GM19035 (cell line): ENCODE measurements at regions not wholly inside any gene's neighbourhood (a gene's known extent, or its start where the extent isn't known, plus 50 kb on each side); places are given as distances from the start of the nearest gene placed in this dataset.
A peak's percentile ranks its signal among the peaks of the same experiment; 100 is the strongest.

Experiments
- ATAC-seq: cut with Tn5 transposase; IDR thresholded peaks from one replicate; pipeline ENCODE4 v1.9.1; 2021; ENCODE audit not compliant: unreplicated experiment

DNA sequence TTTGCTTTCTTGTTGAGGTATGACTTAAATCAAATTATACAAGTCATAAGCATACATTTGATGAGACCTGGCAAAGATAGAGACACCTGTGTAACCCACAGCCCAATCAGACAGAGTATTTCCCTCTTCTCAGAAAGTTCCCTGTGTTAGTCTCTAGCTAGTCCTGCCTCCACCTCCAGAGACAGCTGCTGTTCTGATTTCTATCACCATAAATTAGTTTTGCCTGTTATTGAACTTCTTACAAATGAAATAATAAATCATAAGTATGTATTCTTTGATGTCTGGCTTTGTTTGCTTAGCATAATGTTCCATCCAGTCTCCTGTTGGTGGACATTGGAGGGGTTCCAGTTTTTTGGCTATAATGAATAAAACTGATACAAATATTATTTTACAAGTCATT lies 194.5 kb downstream of the ICE1 start:
- no peak for ATAC-seq

DNA sequence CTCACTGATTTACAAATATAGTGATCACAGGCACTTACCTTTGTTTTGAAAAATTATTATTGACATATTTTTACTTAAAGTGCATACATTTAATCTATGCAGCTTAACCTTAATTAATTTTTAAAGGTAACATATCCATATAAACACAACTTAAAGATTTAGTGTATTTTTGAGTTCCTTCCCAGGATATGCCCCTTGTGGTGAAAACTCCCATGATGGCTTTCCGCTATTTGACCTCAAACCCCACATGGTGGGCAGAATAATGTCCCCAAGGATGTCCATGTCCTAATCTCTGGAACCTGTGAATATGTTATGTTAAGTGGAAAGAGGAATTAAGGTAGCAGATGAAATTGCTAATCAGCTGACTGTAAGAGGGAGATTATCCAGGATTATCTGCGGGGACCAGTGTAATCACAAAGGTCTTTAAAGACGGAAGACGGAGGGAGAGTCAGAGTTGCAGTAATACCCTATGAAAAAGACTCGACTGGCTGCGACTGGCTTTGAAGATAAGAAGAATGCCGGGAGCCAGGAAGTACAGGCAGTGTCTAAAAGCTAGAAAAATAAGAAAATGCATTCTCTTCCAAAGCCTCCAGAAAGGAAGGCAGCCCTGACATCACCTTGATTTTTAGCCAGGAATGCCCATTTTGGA lies 193.9 kb downstream of the ICE1 start:
- no peak for ATAC-seq

GRCh38 chr5:5615569-5615968 lies 193.1 kb downstream of the ICE1 start:
- ATAC-seq: no peak

- ATAC-seq: peak; percentile 64
Measured at GRCh38 chr5:5613261-5613990, 190.9 kb downstream of the ICE1 start.

- ATAC-seq: no peak
Measured at GRCh38 chr5:5612096-5612495, 189.6 kb downstream of the ICE1 start.

DNA sequence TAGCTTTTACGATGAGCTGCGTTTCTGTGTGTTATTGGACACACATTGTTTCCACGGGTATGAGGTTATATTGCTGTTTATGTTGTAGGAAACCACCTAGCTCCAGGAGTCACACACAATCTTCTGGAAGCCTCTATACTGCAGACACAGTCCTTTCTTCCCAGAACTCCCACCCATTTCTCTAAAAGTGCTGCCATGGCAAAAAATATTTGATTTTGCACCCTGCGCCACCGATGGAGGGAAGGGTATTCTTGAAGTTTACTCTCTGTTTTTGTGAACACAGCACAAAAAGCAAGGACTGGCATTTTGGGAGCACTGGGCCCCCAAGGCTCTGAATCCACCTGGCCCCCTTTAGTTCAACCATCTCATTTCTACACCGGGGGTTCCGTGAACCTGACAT lies 187.5 kb downstream of the ICE1 start:
- ATAC-seq: no peak

- no peak for ATAC-seq
Measured at GRCh38 chr5:5605170-5605764, 182.8 kb downstream of the ICE1 start.

DNA sequence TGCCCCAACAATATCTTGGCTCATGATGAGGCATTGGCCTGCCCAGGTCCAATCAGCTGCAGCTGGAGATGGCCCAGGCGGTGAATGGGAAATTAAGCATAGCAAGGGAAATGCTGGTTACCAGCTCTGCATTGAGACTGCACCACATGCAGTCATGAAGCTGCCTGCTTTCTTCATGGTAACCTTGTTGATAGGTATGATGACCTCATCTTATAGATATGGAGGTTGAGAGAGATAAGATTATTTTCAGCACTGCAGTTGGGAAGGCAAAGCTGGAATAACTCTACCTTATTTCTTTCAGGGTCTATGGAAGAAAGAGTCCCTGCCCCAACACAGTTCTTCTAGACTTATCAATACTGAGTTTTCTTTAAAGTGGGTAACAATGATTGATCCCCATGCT lies 180.1 kb downstream of the ICE1 start:
- ATAC-seq: no peak

DNA sequence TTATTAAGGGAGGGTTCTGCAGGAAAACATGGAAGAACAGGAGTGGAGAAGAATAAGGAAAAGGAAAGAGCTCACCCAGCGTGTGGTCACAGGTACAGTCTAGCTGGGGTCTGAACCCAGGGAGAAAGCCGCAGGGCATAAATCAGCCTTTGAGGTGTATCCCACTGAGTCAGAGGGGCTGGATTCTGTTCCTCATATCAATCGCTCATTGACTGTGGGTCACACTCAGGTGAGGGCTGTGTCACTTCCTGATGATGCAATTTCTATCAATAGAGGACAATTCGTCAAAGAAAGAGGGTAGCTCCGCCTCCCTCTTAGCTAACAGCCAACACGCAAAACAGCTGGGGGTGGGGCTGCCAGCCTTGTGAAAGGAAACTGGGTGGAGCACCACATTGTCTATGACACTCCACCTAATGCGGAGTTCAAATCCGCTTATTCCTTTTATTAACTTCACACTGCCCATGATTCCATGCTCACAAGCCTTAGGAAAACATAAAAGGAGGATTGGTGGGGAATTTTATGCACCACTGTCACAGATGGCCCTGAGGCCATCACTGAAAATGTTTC lies 176.2 kb downstream of the ICE1 start:
- ATAC-seq: no peak

DNA sequence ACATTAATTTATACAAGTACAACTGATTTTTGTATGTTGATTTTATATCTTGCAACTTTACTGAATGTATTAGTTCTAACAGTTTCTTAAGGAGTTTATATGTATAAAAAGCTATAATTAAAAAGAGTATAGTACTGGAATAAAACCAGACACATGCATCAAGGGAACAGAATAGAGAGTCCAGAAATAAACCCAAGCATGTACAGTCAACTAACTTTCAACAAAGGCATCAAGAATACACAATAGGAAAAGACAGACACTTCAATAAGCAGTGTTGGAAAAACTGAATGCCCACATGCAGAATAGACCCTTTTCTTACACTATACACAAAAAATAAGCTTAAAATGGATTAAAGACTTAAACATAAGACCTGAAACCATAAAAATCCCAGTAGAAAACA lies 170.9 kb downstream of the ICE1 start:
- no peak for ATAC-seq

DNA sequence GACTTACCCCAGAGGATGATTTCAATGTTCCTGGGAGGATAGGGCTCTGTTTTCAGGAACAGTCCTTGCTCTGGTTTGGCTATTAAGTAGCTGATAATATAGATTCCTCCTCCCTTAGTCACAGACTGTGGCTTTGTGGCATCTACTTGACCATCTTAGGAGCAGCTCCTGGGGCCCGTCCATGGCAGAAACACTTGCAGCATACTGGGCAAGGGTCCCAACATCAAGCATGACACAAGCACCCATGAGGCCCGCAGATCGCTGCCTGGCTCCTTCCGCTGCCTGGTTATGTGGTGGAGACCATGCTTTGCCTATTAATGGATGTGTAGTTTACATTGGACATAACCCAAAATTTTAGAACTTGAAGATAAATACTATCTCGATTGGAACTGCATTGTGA lies 170.1 kb downstream of the ICE1 start:
- ATAC-seq: no peak

- no peak for ATAC-seq
Measured at GRCh38 chr5:5591567-5591966, 169.1 kb downstream of the ICE1 start.

DNA sequence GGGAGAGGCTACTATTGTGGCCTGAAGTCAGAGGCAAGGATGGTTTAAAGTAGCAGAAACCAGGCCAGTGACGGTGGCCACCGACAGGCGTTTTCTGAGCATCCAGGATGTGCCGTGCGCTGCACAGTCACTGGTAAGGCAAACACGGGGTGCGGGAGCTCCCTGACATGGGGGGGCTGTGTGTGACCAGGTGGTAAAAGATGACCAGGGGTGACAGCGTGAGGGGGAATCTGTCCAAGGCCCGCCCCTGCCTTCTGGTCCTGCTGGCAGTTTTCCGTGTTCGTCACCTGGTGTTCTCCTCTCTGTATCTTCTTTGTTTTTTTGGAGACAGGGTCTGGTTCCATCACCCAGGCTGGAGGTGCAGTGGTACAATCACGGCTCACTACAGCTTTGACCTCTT lies 167.4 kb downstream of the ICE1 start:
- no peak for ATAC-seq

DNA sequence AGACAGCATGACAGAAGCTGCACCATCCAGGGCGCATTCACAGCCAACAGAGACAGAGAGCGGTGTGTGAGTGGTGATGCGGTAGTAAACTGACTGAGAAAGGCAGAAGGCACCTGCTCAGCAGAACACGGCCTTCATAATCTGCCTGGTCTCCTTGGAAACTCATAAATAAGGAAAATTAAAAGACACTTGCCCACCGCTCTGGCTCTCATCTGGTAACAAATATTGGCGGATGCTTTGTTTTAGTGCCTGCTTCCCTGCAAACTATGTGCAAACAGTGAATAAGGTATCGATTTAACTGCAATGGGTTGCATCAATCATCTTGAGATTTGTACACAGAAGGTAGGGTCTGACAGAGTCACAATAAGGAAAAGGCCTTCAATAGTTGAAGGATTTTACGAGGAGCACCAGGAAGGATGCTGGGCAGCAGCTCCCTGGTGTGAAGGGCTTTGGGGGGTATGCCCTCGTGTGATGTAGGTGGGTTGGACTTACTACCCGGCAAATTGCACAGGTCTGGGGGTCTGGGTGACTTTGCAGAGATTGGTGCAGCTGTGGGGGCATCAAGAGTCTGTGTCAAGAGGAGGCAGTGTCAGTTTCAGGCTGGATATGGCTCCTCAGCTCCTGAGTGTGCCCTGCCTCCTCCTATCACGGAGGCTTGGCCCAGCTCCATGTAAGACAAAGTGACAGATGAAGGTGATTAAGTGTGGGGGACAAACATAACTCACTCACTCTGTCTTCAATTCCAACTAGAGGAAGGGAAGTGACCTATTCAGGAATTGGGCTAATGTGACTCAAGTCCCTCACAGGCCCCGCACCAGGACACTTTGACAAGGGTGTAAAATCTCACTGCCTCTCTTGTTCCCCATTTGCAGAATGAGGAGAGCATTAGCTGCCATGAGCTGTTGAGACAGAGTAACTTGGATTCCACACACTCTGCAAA lies 166.7 kb downstream of the ICE1 start:
- ATAC-seq: no peak

DNA sequence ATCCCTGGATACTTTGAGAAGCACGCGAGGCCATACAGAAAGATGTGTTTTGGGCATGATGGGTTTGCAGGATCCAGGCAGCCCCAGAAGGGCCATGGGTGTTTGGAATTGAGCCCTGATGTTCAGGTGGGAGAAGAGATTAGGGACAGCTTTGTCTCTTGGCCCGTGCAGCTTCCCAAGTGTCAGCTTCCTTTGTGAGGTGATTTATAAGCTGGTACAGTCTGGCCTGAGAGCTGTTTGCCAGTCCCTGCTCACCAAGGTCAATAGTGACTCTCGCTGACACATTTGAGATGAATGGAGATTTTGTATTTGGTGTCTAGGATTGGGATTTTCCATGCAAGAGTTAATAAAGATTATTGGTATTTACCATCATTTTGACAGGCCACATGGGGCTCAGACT lies 165.9 kb downstream of the ICE1 start:
- no peak for ATAC-seq

DNA sequence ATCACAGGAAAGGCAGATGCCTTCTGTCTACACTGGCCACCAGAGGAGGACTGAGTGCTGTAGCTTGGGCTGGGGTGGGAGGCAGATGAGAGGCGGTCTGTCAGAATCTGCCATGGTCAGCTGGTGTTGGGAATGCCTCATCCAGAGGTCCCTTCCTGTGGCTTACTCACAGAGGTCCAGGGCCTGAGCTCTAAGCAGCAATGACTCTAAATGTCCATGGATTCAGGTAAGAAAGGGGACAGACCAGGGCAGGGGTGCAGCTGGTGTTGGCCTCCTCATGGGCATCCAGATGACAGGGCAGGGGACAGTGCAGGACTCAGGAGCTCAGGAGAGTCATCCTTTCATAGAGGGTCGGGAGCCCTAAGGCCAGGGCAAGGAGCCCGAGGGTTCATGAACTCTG lies 165.0 kb downstream of the ICE1 start:
- no peak for ATAC-seq

DNA sequence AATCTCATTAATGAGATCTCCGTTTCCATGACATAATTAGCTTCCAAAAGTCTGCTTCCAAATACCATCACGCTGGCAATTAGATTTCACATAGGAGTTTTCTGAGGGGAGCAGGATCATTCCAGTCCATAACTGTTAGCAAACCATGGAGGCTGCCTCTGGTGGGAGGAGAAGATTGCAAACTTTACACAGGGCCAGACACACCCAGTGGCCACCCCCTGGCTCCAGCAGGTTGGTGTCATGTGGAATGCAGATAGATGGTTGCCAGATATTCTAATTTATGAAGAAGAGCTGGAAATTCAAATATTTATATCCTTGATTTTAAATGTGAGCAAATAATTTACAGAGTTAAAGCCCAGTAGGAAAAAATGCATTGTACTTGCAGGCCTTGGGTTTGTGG lies 164.2 kb downstream of the ICE1 start:
- no peak for ATAC-seq

DNA sequence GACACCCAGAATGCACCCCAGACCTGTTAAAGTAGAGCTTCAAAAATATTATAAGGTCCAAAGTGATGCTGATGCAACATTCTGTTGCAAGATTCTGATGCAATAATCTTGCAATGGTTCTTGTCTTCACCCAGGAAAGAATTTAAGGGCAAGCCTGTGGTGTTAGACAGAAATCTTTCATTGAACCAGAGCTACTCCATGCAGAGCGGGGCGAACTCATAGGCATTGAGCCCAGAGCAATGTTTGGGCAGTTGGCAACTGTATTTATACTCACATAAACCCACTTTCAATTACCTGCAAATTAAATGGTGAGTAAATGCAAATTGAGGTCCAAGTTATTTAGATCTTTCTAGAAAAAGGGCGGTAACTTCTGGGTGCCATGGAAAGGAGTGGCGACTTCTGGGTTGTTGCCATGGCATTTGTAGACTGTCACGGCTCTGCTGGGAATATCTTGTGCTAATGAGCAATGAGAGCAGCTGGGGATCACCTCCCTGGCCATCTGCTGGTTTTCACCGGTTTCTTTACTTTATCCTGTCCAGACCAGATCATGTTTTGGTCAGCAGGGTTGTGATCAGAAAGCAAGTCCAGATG lies 163.4 kb downstream of the ICE1 start:
- ATAC-seq: no peak

- ATAC-seq: no peak
Measured at GRCh38 chr5:5584751-5585150, 162.3 kb downstream of the ICE1 start.

DNA sequence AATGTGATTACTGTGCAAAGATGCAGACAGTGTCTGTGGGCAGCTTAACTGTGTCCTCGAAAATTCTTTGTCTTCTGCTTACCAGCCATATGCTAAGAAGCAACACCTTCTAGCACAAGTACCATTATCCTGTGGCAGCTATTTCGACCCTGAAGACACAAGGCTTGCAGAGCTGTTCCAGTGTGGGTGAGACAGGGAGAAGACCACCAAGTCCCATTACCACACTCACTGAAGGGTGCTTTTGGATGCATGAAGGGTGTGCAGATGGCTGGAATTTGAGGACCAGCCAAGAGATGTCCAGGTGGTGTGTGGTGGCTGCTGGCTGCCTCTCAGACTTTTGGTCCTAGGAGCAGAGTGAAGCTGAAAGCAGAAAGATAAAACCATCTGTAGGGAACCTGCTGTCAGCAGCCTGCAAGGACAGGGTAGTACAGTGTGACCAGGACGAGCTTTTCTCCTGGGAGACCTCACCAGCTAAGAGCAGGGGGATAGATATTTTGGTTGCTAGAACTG lies 161.8 kb downstream of the ICE1 start:
- ATAC-seq: no peak

DNA sequence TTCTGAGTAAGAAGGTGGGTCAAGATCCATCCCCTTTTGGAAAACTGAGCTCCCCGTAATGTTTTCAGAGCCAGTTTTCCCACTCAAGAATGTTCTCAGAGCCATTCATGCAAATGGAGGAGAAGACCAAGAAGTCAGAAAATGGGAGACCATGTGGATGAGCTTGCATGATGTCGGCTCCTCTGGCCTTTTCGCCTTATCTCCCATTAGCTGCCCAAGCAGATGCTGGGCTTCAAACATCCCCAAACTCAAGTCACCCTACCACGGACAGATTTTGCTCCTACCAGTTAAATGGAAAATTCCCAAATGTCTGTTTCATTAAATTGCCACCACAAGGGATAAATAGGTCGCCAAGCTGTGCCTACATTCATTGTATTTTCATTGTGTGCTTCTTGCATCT lies 161.4 kb downstream of the ICE1 start:
- no peak for ATAC-seq
